Dermis blood vessel endothelial cell (primary cell): ENCODE measurements at regions not wholly inside any gene's neighbourhood (a gene's known extent, or its start where the extent isn't known, plus 50 kb on each side); places are given as distances from the start of the nearest gene placed in this dataset.
"Not testable (repeated sequence)": the region's sequence is repeated elsewhere in the genome, so short reads cannot be mapped to it uniquely, and the experiment has no call there.

Experiments
- DNase-seq: peaks from one replicate; pipeline ENCODE4 v3.0.0; 2010

DNA sequence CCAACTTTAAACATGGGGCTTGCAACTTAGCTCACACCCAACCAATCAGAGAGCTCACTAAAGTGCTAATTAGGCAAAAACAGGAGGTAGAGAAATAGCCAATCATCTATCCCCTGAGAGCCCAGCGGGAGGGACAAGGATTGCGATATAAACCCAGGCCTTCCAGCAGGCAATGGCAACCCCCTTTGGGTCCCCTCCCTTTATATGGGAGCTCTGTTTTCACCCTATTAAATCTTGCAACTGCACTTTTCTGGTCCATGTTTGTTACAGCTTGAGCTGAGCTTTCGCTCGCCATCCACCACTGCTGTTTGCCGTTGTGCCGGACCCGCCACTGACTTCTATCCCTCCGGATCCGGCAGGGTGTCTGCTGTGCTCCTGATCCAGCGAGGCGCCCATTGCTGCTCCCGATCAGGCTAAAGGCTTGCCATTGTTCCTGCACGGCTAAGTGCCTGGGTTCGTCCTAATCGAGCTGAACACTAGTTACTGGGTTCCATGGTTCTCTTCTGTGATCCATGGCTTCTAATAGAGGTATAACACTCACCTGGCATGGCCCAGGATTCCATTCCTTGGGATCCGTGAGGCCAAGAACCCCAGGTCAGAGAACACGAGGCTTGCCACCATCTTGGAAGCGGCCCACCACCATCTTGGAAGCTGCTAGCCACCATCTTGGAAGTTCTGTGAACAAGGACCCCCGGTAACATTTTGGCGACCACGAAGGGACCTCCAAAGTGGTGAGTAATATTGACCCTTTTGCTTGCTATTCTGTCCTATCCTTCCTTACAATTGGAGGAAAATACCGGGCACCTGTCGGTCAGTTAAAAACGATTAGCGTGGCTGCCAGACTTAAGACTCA, 161.3 kb upstream of the GCFC2 start:
- DNase-seq = not testable (repeated sequence)

DNA sequence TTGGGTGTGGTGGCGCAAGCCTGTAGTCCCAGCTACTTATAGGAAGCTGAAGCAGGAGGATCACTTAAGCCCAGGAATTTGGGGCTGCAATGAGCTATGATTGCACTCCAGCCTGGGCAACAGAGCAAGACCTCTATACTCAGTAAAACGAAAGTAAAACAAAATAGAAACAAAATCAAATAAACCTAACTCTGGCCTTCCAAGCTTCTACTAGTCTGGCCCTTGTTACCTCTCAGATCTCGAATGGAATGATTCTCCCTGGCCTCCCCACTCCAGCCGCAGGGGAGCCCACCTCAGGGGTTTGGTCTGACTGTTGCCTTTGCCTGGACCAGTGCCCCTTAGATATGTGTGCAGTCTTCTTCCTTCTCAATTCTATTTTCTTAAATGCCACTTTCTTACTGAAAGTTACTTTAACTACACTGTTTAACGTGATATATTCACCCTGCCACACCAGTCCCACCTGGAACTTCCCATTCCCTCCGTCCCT, 160.0 kb upstream of the GCFC2 start:
- no peak for DNase-seq

GRCh38 chr2:75870133-75870532, 159.4 kb upstream of the GCFC2 start:
- DNase-seq = no peak

GRCh38 chr2:75865702-75866101, 155.0 kb upstream of the GCFC2 start:
- DNase-seq = no peak

GRCh38 chr2:75865083-75865482, 154.4 kb upstream of the GCFC2 start:
- DNase-seq = no peak

DNA sequence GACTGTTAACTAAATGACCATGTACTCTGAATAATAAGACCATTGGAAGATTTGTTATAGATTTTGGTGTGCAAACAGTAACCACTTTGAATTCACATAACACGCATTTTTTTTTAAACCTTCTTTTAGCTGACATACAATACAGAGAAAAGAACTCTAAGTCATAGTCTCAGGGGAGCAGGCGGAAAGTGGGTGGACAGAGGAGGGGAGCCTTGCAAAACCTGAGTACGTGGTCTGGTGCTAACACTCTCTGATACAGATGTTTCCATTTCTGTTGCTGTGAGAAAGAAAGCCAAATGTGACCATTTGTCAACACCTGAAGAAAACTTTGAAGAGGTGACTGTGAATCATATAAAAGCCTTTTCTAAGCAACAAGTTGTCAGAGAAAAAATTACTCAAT, 151.8 kb upstream of the GCFC2 start:
- DNase-seq = no peak

GRCh38 chr2:75853436-75853835, 142.7 kb upstream of the GCFC2 start:
- no peak for DNase-seq

GRCh38 chr2:75852639-75853038, 141.9 kb upstream of the GCFC2 start:
- DNase-seq = no peak

DNA sequence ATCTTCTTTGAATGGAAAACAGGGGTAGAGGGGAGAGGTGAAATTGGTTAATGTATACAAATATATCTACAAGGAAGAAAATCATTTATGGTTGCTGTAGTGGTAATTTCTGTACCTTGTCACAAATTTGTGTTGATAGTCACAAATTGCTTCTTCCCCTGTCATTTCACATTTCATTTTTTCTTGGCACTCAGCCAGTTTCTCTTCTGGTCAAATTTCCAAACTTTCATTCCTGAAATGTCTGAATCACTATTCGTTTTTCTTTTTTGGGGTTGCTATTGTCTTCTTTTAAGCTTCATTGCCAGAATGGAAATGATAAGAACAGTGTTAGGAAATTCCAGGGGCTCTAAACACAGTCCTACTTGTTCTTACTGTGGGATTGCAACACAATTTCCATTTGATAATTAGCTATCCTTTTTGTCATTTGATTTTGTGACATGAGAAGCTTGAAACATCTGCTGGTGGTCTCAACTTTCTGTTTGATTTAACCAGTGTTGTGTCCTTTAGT, 136.0 kb upstream of the GCFC2 start:
- no peak for DNase-seq

DNA sequence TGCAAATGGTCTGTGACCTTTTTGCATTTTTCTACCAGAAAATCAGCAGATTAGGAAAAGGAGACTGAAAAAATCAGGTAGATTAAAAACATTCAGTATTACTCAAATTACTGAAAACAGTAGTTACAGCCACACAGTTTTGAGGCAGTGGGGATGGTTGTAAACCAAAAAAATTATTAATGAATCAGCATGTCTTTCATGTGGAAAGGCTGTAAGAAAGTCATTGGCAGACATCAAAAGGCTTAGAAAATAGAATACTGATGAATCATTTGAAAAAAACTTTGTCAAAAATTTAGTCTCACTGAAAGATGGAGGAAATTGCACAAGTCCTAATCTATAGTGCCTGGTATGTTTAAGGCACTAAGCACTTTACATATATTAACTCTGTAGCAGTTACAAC, 133.9 kb upstream of the GCFC2 start:
- no peak for DNase-seq

GRCh38 chr2:75834588-75834987, 123.9 kb upstream of the GCFC2 start:
- not testable (repeated sequence) for DNase-seq

- no peak for DNase-seq
Measured at GRCh38 chr2:75833386-75833785, 122.7 kb upstream of the GCFC2 start.

DNA sequence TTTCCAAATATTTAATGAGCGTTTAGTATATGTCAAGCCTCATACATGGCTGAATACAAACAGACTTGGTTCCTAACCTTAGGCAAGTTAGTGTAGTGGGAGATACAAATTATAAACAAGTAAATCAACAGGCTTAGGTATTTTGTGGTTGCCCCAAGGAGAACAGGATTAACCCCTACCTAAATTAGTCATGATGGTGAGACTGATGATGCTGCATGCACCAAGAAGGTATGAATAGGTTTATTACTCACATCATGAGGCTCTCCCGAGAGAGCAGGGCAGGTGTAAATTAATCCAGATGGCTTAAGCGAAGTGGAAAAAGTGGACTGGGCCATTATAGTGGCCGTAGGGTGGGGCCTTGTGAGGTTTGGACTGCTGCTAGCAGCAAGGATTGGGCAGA, 118.1 kb upstream of the GCFC2 start:
- no peak for DNase-seq

DNA sequence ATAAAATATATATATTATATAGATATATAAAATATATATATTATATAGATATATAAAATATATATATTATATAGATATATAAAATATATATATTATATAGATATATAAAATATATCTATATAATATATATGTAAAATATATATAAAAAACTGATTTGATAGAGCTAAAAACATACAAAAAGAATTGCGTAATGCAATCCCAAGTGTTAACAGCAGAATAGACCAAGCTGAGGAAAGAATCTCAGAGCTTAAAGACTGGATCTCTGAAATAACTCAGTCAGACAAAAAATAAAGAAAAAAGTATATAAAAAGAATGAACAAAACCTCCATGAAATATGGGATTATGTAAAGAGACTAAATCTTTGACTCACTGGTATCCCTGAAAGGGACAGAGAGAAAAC, 112.8 kb upstream of the GCFC2 start:
- not testable (repeated sequence) for DNase-seq

DNA sequence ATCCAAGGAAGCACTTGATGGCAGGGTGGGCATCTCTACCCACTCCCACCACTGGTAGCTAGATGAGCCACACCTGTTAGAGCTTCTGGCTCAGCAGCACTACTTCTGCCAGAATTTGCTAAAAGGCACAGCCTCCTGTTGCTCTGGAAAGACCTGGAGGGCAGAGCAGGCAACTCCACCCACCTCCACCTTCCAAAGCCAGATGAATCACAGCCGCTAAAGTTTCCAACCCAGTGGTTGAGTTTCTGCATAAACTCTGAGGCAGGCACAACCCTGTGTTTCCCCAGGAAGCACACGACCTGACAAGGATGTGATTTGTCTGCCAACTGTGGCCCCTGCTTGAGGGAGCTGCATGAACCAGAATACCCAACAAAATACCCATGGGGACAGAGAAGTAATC, 111.6 kb upstream of the GCFC2 start:
- no peak for DNase-seq

- DNase-seq = no peak
Measured at GRCh38 chr2:75820693-75821092, 110.0 kb upstream of the GCFC2 start.

GRCh38 chr2:75810611-75811330, 100.1 kb upstream of the GCFC2 start:
- DNase-seq = no peak

DNA sequence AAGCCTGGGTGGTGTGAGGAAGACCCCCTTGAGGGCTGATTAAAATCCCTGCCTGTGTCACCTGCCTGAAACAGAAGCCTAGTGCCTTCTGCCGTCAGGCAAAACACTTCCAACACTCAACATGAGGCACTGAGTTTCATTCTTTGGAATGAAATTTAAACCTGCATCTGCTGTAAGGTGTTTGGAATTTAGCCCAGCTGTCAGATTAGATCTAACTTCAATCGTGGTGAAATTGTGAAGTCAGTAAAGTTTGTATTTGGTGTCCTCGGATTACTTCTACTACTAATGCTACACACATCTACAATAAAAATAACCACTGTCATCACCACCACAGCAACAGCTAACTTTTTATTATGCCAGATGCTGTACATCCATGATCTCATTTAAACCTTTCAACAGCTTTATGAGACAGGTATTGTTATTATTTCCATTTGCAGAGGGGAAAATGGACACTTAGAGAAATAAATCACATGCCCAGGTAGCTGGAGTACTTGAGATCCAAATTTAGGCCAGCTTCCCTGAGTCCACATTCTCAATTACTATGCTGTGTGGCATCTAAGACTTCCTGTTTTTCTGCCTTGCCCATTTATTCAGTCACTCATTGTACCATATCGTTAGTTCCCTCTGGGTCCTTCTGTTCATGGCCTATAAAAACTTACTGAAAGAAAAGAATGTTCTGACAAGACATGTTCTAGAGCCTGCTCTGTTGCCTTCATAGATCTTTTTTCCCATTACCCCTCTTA, 98.2 kb upstream of the GCFC2 start:
- no peak for DNase-seq

DNA sequence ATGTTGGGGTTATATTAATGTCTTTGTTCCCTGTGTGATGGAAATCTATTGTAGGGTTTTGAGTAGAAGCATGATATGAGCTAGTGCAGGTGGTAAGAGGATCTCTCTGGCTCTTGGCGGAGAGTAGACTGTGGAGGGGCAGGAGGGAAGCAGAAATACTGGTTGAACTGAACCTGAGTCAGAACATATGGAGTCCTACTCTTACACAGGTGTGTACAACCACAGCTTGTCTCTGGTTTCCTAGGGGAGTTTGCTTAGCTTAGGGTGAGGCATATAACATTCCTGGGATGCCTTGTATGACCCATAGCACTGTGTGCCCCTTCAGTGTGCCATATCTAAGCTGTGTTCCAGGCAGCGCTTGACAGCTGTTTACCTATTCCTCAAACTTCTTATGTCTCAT, 97.3 kb upstream of the GCFC2 start:
- no peak for DNase-seq

- no peak for DNase-seq
Measured at GRCh38 chr2:75801234-75801982, 90.7 kb upstream of the GCFC2 start.

DNA sequence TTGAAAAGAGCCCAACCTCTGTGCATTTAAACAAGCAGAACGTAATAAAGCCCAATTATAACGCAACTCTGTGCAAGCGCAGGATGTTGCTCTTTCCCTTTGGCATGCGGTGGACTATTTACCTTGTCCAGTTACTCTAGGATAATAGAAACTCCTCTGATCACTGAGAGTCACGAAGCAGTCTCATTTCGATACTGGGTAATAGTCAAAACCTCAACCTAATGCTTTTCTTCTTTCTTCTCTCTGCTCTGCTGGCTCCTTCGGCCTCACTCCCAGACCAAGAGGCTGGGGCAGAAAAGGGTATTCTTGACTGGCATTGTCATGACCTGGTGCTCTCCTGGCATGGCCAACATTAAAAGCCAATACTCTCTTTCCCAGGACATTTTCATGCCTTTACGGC, 89.7 kb upstream of the GCFC2 start:
- DNase-seq = no peak

DNA sequence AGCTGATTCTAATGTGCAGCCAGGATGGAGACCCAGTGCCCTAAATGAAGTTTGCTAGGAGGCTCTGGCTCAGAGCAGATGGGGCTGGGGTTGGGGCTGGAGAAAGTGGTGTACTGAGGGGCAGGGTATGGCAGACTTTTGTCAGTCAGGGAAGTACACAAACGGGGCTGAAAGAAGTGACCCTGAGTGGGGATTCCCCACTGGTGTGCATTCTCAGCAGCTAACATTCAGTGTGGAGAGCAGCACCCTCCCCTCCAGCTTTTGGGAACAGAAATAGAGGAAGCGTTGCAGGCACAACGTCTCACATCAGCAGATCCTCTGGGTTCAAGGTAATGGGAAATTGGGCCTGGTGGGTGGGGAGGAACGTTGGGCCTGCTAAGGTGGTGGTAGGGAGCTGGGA, 89.1 kb upstream of the GCFC2 start:
- DNase-seq = no peak
